ENCODE measurements at regions not wholly inside any gene's neighbourhood (a gene's known extent, or its start where the extent isn't known, plus 50 kb on each side); places are given as distances from the start of the nearest gene placed in this dataset.

GRCh38 chr17:83148317-83149028, 69.1 kb downstream of the METRNL start:
- intact Hi-C loops (cut with micrococcal nuclease), result no loop called here
- TF ChIP-seq, protein P1, sequence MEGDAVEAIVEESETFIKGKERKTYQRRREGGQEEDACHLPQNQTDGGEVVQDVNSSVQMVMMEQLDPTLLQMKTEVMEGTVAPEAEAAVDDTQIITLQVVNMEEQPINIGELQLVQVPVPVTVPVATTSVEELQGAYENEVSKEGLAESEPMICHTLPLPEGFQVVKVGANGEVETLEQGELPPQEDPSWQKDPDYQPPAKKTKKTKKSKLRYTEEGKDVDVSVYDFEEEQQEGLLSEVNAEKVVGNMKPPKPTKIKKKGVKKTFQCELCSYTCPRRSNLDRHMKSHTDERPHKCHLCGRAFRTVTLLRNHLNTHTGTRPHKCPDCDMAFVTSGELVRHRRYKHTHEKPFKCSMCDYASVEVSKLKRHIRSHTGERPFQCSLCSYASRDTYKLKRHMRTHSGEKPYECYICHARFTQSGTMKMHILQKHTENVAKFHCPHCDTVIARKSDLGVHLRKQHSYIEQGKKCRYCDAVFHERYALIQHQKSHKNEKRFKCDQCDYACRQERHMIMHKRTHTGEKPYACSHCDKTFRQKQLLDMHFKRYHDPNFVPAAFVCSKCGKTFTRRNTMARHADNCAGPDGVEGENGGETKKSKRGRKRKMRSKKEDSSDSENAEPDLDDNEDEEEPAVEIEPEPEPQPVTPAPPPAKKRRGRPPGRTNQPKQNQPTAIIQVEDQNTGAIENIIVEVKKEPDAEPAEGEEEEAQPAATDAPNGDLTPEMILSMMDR (IDR thresholded peaks at IDR 0.05; ENCODE audit: borderline replicate concordance), result no peak
- H3K27ac ChIP-seq (replicated peaks), result no peak overlapping the region
- no peaks in the 10 kb centered on the region for H3K9me3 ChIP-seq (replicated peaks)
- no peak for DNase-seq
- peaks cover 12% of the 10 kb centered on the region for H3K4me1 ChIP-seq
- H3K4me3 ChIP-seq, result no peak overlapping the region
- H3K27me3 ChIP-seq (ENCODE audit: low read depth), result peaks cover 11% of the 10 kb centered on the region
- no peaks in the 10 kb centered on the region for H3K36me3 ChIP-seq

DNA sequence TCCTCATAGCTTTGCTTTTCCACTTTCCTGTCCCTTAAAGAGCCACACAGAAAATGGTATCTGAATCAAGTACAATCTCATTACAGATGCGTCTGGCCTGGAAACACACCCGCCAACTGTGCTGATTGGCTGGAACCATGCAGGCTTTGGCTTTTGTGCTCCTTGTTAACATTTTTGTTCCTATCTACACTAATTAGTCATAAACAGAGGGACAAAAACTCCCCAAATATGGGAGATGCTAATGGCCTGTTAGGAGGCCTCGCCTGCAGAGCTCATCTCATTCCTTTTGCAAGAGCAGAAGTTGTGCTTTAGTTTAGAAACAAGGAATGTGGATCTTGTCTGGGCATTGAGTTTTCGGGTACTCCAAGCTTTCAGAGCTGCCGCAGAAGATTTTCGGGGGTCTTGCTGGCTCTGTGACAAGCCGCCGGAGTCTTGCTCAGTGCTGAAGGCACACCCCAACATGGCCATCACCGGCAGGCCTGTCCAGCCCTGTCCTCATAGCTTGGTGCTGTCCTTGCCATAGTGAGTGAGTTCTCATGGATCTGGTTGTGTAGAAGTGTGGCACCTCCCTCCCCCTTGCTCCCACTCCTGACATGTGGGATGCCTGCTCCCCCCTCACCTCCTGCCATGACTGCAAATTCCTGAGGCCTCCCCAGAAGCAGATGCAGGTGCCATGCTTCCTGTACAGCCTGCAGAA, 69.8 kb downstream of the METRNL start:
- no peaks in the 10 kb centered on the region for H3K9me3 ChIP-seq (replicated peaks)
- no peak overlapping the region for H3K4me3 ChIP-seq
- intact Hi-C loops (cut with micrococcal nuclease), result no loop called here
- TF ChIP-seq, protein P1 (IDR thresholded peaks at IDR 0.05; ENCODE audit: borderline replicate concordance), result no peak
- H3K4me1 ChIP-seq, result peaks cover 12% of the 10 kb centered on the region
- H3K36me3 ChIP-seq, result no peaks in the 10 kb centered on the region
- no peak overlapping the region for H3K27ac ChIP-seq (replicated peaks)
- DNase-seq, result no peak
- peaks cover 11% of the 10 kb centered on the region for H3K27me3 ChIP-seq (ENCODE audit: low read depth)

DNA sequence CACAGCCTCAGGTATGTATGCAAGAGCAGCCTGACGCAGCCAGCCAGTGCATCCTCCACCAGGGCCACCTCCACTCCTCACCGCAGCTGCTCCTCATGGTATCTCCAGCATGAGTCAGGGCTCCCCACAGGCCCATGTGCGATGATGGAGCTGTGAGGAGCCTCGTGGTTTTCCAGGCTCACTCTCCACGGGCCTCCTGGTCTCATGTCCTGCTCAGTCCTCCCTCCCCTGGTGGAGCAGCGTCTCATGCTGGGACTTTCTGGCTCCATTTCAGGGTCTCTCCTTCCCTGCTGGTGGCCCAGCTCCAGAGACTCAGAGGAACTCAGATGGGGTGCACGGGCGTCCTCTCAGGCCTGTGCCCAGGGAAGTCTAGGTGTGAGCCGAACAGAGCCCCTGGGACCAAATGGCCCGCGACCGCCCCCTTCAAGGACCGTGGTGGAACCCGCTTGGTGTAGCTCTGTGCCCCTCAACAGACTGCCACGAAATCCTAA, 70.4 kb downstream of the METRNL start:
- no peak for DNase-seq
- Histone ChIP-seq H3K4me1 (peaks cover 6% of the 10 kb centered on the region), H3K27ac (replicated peaks) (no peak overlapping the region), H3K36me3 (no peaks in the 10 kb centered on the region), H3K27me3 (ENCODE audit: low read depth) (peaks cover 11% of the 10 kb centered on the region), H3K9me3 (replicated peaks) (no peaks in the 10 kb centered on the region), H3K4me3 (no peak overlapping the region)
- intact Hi-C loops (cut with micrococcal nuclease), result no loop called here
- TF ChIP-seq, protein P1 (IDR thresholded peaks at IDR 0.05; ENCODE audit: borderline replicate concordance), result no peak

- no peak overlapping the region for H3K27ac ChIP-seq (replicated peaks)
- no peak overlapping the region for H3K4me3 ChIP-seq
- intact Hi-C loops (cut with micrococcal nuclease), result no loop called here
- no peaks in the 10 kb centered on the region for H3K9me3 ChIP-seq (replicated peaks)
- H3K36me3 ChIP-seq, result no peaks in the 10 kb centered on the region
- H3K27me3 ChIP-seq (ENCODE audit: low read depth), result peaks cover 11% of the 10 kb centered on the region
- DNase-seq, result no peak
- TF ChIP-seq, protein P1 (IDR thresholded peaks at IDR 0.05; ENCODE audit: borderline replicate concordance), result no peak
- H3K4me1 ChIP-seq, result no peaks in the 10 kb centered on the region
Observed at GRCh38 chr17:83150369-83151055, 71.1 kb downstream of the METRNL start.

- TF ChIP-seq, protein P1 (IDR thresholded peaks at IDR 0.05; ENCODE audit: borderline replicate concordance), result no peak
- intact Hi-C loops (cut with micrococcal nuclease), result no loop called here
- Histone ChIP-seq H3K27ac (replicated peaks) (no peak overlapping the region), H3K4me1 (no peaks in the 10 kb centered on the region), H3K9me3 (replicated peaks) (no peaks in the 10 kb centered on the region), H3K27me3 (ENCODE audit: low read depth) (peaks cover 11% of the 10 kb centered on the region), H3K4me3 (no peak overlapping the region), H3K36me3 (no peaks in the 10 kb centered on the region)
- no peak for DNase-seq
Observed at GRCh38 chr17:83151056-83151441, 71.6 kb downstream of the METRNL start.
